ENCODE measurements at regions not wholly inside any gene's neighbourhood (a gene's known extent, or its start where the extent isn't known, plus 50 kb on each side); places are given as distances from the start of the nearest gene placed in this dataset.

GRCh38 chr4:133263104-133263503, 114.0 kb downstream of the PCDH10 start:
- Histone ChIP-seq H3K4me1 (ENCODE audit: control insufficient read depth, insufficient read depth, low read length, poor library complexity, severe bottlenecking) (no peaks in the 10 kb centered on the region), H3K36me3 (ENCODE audit: control insufficient read depth, insufficient read depth, low read length) (no peaks in the 10 kb centered on the region), H3K27me3 (ENCODE audit: control insufficient read depth, insufficient read depth, low read length) (no peaks in the 10 kb centered on the region), H3K27ac (ENCODE audit: insufficient read depth, low read length, poor library complexity, severe bottlenecking) (no peak overlapping the region), H3K4me3 (ENCODE audit: low read depth, low read length) (no peak overlapping the region), H3K9me3 (ENCODE audit: control insufficient read depth in 2 of 2, low read length in 2 of 2) (no peaks in the 10 kb centered on the region)
- Mint-ChIP-seq H3K4me1 (no peaks in the 10 kb centered on the region), H3K36me3 (no peaks in the 10 kb centered on the region), H3K27me3 (no peaks in the 10 kb centered on the region), H3K4me3 (no peak overlapping the region), H3K9me3 (peaks cover 0 to 3% (median 0%) of the 10 kb centered on the region in 7 donors), H3K27ac (no peak overlapping the region)
- no peak for DNase-seq
- ATAC-seq (ENCODE audit: low read depth in 2 of 2), result no peak

GRCh38 chr4:133247861-133248260, 98.8 kb downstream of the PCDH10 start:
- H3K36me3 ChIP-seq (ENCODE audit: control insufficient read depth, insufficient read depth, low read length), result no peaks in the 10 kb centered on the region
- ATAC-seq (ENCODE audit: low read depth in 2 of 2), result no peak
- Mint-ChIP-seq H3K27me3 (no peaks in the 10 kb centered on the region), H3K27ac (no peak overlapping the region), H3K4me3 (no peak overlapping the region), H3K9me3 (peaks cover 0 to 22% (median 9%) of the 10 kb centered on the region in 7 donors), H3K36me3 (no peaks in the 10 kb centered on the region), H3K4me1 (no peaks in the 10 kb centered on the region)
- no peaks in the 10 kb centered on the region for H3K4me1 ChIP-seq (ENCODE audit: control insufficient read depth, insufficient read depth, low read length, poor library complexity, severe bottlenecking)
- no peaks in the 10 kb centered on the region for H3K27me3 ChIP-seq (ENCODE audit: control insufficient read depth, insufficient read depth, low read length)
- no peak overlapping the region for H3K27ac ChIP-seq (ENCODE audit: insufficient read depth, low read length, poor library complexity, severe bottlenecking)
- no peak overlapping the region for H3K4me3 ChIP-seq (ENCODE audit: low read depth, low read length)
- DNase-seq, result no peak
- no peaks in the 10 kb centered on the region for H3K9me3 ChIP-seq (ENCODE audit: control insufficient read depth in 2 of 2, low read length in 2 of 2)

- Histone ChIP-seq H3K4me1 (ENCODE audit: control insufficient read depth, insufficient read depth, low read length, poor library complexity, severe bottlenecking) (no peaks in the 10 kb centered on the region), H3K27ac (ENCODE audit: insufficient read depth, low read length, poor library complexity, severe bottlenecking) (no peak overlapping the region), H3K27me3 (ENCODE audit: control insufficient read depth, insufficient read depth, low read length) (no peaks in the 10 kb centered on the region), H3K9me3 (ENCODE audit: control insufficient read depth in 2 of 2, low read length in 2 of 2) (no peaks in the 10 kb centered on the region), H3K4me3 (ENCODE audit: low read depth, low read length) (no peak overlapping the region), H3K36me3 (ENCODE audit: control insufficient read depth, insufficient read depth, low read length) (no peaks in the 10 kb centered on the region)
- no peaks in the 10 kb centered on the region for H3K36me3 Mint-ChIP-seq
- ATAC-seq (ENCODE audit: low read depth in 2 of 2) (no peak), DNase-seq (no peak)
- H3K27me3 Mint-ChIP-seq, result no peaks in the 10 kb centered on the region
- no peak overlapping the region for H3K27ac Mint-ChIP-seq
- H3K4me3 Mint-ChIP-seq, result no peak overlapping the region
- peaks cover 0 to 14% (median 3%) of the 10 kb centered on the region in 7 donors for H3K9me3 Mint-ChIP-seq
- no peaks in the 10 kb centered on the region for H3K4me1 Mint-ChIP-seq
Observed at GRCh38 chr4:133245226-133245625, 96.1 kb downstream of the PCDH10 start.

Data from CD4-positive, CD25-positive, alpha-beta regulatory T cell (primary cell).